Neural cell (in vitro differentiated cells): ENCODE measurements at regions not wholly inside any gene's neighbourhood (a gene's known extent, or its start where the extent isn't known, plus 50 kb on each side); places are given as distances from the start of the nearest gene placed in this dataset.

Experiments used
- H2AFZ ChIP-seq: fragments of 200-600, 300-800 bp; sonication (generic), shearing (Covaris generic); 2 replicates; pipeline ENCODE4 v1.6.0; 2014; ENCODE audit warnings: low read depth, mild to moderate bottlenecking, antibody characterized with exemption, low read length, moderate library complexity
- H3F3A ChIP-seq: fragments of 200-600 bp; shearing (Covaris generic); 2 replicates; pipeline ENCODE4 v1.6.1; 2016; ENCODE audit warnings: mild to moderate bottlenecking, moderate library complexity, mixed read lengths, antibody characterized with exemption, low read length; ENCODE audit not compliant: insufficient read depth, poor library complexity, severe bottlenecking
- H3K27ac ChIP-seq: fragments of 200-600, 300-800 bp; sonication (generic), shearing (Covaris generic); 2 replicates; pipeline ENCODE4 v1.5.1; 2014; ENCODE audit warnings: mild to moderate bottlenecking, low read length, moderate library complexity
- H3K27me3 ChIP-seq: fragments of 300-800, 200-600 bp; sonication (generic), shearing (Covaris generic); 2 replicates; pipeline ENCODE4 v1.6.0; 2014; ENCODE audit warnings: mild to moderate bottlenecking, low read depth, low read length, moderate library complexity; ENCODE audit not compliant: insufficient read depth
- H3K36me3 ChIP-seq: fragments of 300-800, 200-600 bp; sonication (generic), shearing (Covaris generic); 2 replicates; pipeline ENCODE4 v1.5.1; 2014; ENCODE audit warnings: mild to moderate bottlenecking, antibody characterized with exemption, low read length, moderate library complexity; ENCODE audit not compliant: insufficient read depth
- H3K4me2 ChIP-seq: fragments of 300-800, 200-600 bp; sonication (generic), shearing (Covaris generic); 2 replicates; pipeline ENCODE4 v1.6.0; 2014; ENCODE audit warnings: mild to moderate bottlenecking, low read length
- H3K4me3 ChIP-seq: fragments of 300-800, 200-600 bp; sonication (generic), shearing (Covaris generic); 2 replicates; pipeline ENCODE4 v1.5.1; 2014; ENCODE audit warnings: mild to moderate bottlenecking, low read length, moderate library complexity
- H3K79me2 ChIP-seq: fragments of 200-600 bp; shearing (Covaris generic); replicated peaks from 2 replicates; pipeline ENCODE4 v1.6.0; 2014; ENCODE audit warnings: mild to moderate bottlenecking, low read length, moderate library complexity; ENCODE audit not compliant: insufficient read depth
- H3K9ac ChIP-seq: fragments of 300-800, 200-600 bp; sonication (generic), shearing (Covaris generic); 2 replicates; pipeline ENCODE4 v1.6.1; 2016; ENCODE audit warnings: mild to moderate bottlenecking, low read length, mixed read lengths
- H3K9me2 ChIP-seq: fragments of 200-600 bp; shearing (Covaris generic); 2 replicates; pipeline ENCODE4 v1.6.1; 2016; ENCODE audit warnings: mild to moderate bottlenecking, low read length, mixed read lengths; ENCODE audit not compliant: insufficient read depth
- H3K9me3 ChIP-seq: fragments of 200-600, 300-800 bp; sonication (generic), shearing (Covaris generic); 2 replicates; pipeline ENCODE4 v1.6.1; 2016; ENCODE audit warnings: mild to moderate bottlenecking, mixed run types, low read length, moderate library complexity, mixed read lengths
- H4K20me1 ChIP-seq: fragments of 200-600 bp; shearing (Covaris generic); 2 replicates; pipeline ENCODE4 v1.6.1; 2016; ENCODE audit warnings: mild to moderate bottlenecking, mixed run types; ENCODE audit not compliant: insufficient read depth
- CTCF ChIP-seq: fragments of 450-650 bp; IDR thresholded peaks from 2 replicates; pipeline ENCODE4 v1.5.1; 2014; ENCODE audit warnings: antibody characterized with exemption, mild to moderate bottlenecking, moderate library complexity; ENCODE audit not compliant: poor library complexity, severe bottlenecking
- EP300 ChIP-seq: fragments of 450-650 bp; conservative IDR thresholded peaks from 2 replicates; pipeline ENCODE4 v1.6.1; 2014; ENCODE audit warnings: antibody characterized with exemption, mild to moderate bottlenecking, moderate library complexity; ENCODE audit not compliant: poor library complexity, severe bottlenecking
- EZH2 ChIP-seq: fragments of 200-600, 300-800 bp; shearing (Covaris generic), sonication (generic); IDR thresholded peaks from 2 replicates; pipeline ENCODE4 v1.6.1; 2014; ENCODE audit warnings: antibody characterized with exemption, low read length, borderline replicate concordance, mild to moderate bottlenecking; ENCODE audit not compliant: insufficient read depth, poor library complexity, severe bottlenecking
- MXI1 ChIP-seq: fragments of 450-650 bp; conservative IDR thresholded peaks from 2 replicates; pipeline ENCODE4 v1.6.1; 2014; ENCODE audit warnings: antibody characterized with exemption, mild to moderate bottlenecking; ENCODE audit not compliant: poor library complexity, severe bottlenecking
- POLR2AphosphoS5 ChIP-seq: IDR thresholded peaks from 2 replicates; pipeline ENCODE4 v1.6.1; 2012
- RAD21 ChIP-seq: fragments of 450-650 bp; conservative IDR thresholded peaks from 2 replicates; pipeline ENCODE4 v1.6.1; 2014; ENCODE audit warnings: antibody characterized with exemption, mild to moderate bottlenecking, moderate library complexity
- REST ChIP-seq: IDR thresholded peaks from 2 replicates; pipeline ENCODE4 v1.6.1; 2012; ENCODE audit warnings: borderline replicate concordance
- SMC3 ChIP-seq: fragments of 450-650 bp; conservative IDR thresholded peaks from 2 replicates; pipeline ENCODE4 v1.6.1; 2014; ENCODE audit warnings: antibody characterized with exemption, mild to moderate bottlenecking, moderate library complexity; ENCODE audit not compliant: poor library complexity
- TAF1 ChIP-seq: IDR thresholded peaks from 2 replicates; pipeline ENCODE4 v1.6.1; 2012; ENCODE audit warnings: low read depth

- Histone ChIP-seq H3K4me2 (no peak overlapping the region), H4K20me1 (no peaks in the 10 kb centered on the region), H2AFZ (no peak overlapping the region), H3K27me3 (no peaks in the 10 kb centered on the region), H3K27ac (no peak overlapping the region), H3K4me3 (no peak overlapping the region), H3K9me3 (no peaks in the 10 kb centered on the region), H3K9ac (no peak overlapping the region), H3K36me3 (no peaks in the 10 kb centered on the region), H3F3A (no peaks in the 10 kb centered on the region), H3K79me2 (no peaks in the 10 kb centered on the region), H3K9me2 (no peaks in the 10 kb centered on the region)
- TF ChIP-seq MXI1 (no peak), TAF1 (no peak), CTCF (no peak), POLR2AphosphoS5 (no peak), SMC3 (no peak), REST (no peak), EP300 (no peak), RAD21 (no peak), EZH2 (no peak)
Observed at GRCh38 chr6:167211881-167212712, 54.3 kb upstream of the GPR31 start.

GRCh38 chr6:167212713-167213005 lies 54.9 kb upstream of the GPR31 start:
- H2AFZ ChIP-seq: no peak overlapping the region

More at GRCh38 chr6:167212713-167213005, 54.9 kb upstream of the GPR31 start:
- Histone ChIP-seq H3K4me2 (no peak overlapping the region), H3K4me3 (no peak overlapping the region), H3K27me3 (no peaks in the 10 kb centered on the region), H3K79me2 (no peaks in the 10 kb centered on the region), H4K20me1 (no peaks in the 10 kb centered on the region), H3F3A (no peaks in the 10 kb centered on the region), H3K27ac (peak overlapping the region; percentile 28), H3K36me3 (no peaks in the 10 kb centered on the region), H3K9me3 (no peaks in the 10 kb centered on the region), H3K9ac (no peak overlapping the region), H3K9me2 (no peaks in the 10 kb centered on the region)
- TF ChIP-seq EP300: no peak
- TF ChIP-seq POLR2AphosphoS5: no peak
- no peak for TF ChIP-seq RAD21
- TF ChIP-seq CTCF: no peak
- TF ChIP-seq REST: no peak
- no peak for TF ChIP-seq MXI1
- no peak for TF ChIP-seq SMC3
- TF ChIP-seq TAF1: no peak
- no peak for TF ChIP-seq EZH2
